HepG2 (cell line): ENCODE measurements at regions not wholly inside any gene's neighbourhood (a gene's known extent, or its start where the extent isn't known, plus 50 kb on each side); places are given as distances from the start of the nearest gene placed in this dataset.

Experiments used
- ATAC-seq: fragments of 200-7000 bp; cut with Tn5 transposase; 3 replicates; pipeline ENCODE4 v1.9.1; 2020; ENCODE audit warnings: mild to moderate bottlenecking, moderate library complexity
- BruUV-seq: library from RNA; stranded (reverse); fragments of 400-500 nt; replicated peaks from 2 replicates; lab custom pipeline; 2021; lab: Mats Ljungman, UMichigan
- CTCF ChIA-PET: fragments of 300-600 bp; formaldehyde crosslinking; extraction: SDS; loops from one replicate; lab custom pipeline; 2021; ENCODE audit warnings: low total read pairs, inconsistent platforms, low intra/inter-chr PET ratio; lab: Yijun Ruan, JAX
- POLR2A ChIA-PET: fragments of 350-600 bp; sonication (Branson Sonifier 250); formaldehyde crosslinking; loops from one replicate; lab custom pipeline; 2020; ENCODE audit warnings: antibody characterized with exemption, inconsistent platforms; lab: Yijun Ruan, JAX
- DNase-seq: peaks from one replicate; pipeline ENCODE4 v3.0.0-alpha.2; 2015; ENCODE audit warnings: low spot score
- FAIRE-seq: peaks from 3 replicates; lab custom pipeline; 2011; peaks lifted over from hg19 to GRCh38; lab: Jason Lieb, UNC
- H2AFZ ChIP-seq: one replicate; pipeline ENCODE4 v1.6.1; 2011; ENCODE audit warnings: low read length, inconsistent platforms
- H3K27ac ChIP-seq: fragments of 300-600 bp; 3 replicates; pipeline ENCODE4 v1.8.0; 2011; ENCODE audit warnings: mixed run types, mild to moderate bottlenecking, mixed read lengths, low read length, inconsistent platforms; ENCODE audit not compliant: insufficient read depth; ENCODE audit errors: extremely low read length
- H3K27me3 ChIP-seq, 2 experiments: fragments of 200-600 bp in 1 of 2; 2 replicates in 1 of 2; 3 replicates in 1 of 2; pipeline versions ENCODE4 v1.6.0 to v1.8.0; 2011; ENCODE audit warnings: low read length in 2 of 2, mild to moderate bottlenecking in 2 of 2, moderate library complexity in 2 of 2, inconsistent platforms in 1 of 2; ENCODE audit not compliant: insufficient read depth in 2 of 2, control insufficient read depth in 1 of 2
- H3K36me3 ChIP-seq, 2 experiments: fragments of 200-600 bp in 1 of 2; replicated peaks in 1 of 2; 2 replicates in 1 of 2; 3 replicates in 1 of 2; pipeline versions ENCODE4 v1.5.1 to v1.8.0; 2011; ENCODE audit warnings: low read length in 2 of 2, inconsistent platforms in 1 of 2; ENCODE audit not compliant: insufficient read depth in 2 of 2, control insufficient read depth in 1 of 2
- H3K4me1 ChIP-seq: 2 replicates; pipeline ENCODE4 v1.5.1; 2012; ENCODE audit warnings: low read length, inconsistent platforms; ENCODE audit not compliant: insufficient read depth
- H3K4me2 ChIP-seq: 2 replicates; pipeline ENCODE4 v1.6.0; 2011; ENCODE audit warnings: low read depth, low read length, inconsistent platforms
- H3K4me3 ChIP-seq, 3 experiments: fragments of 200-600 bp in 1 of 3; sonication (generic), shearing (Covaris generic) in 1 of 3; replicated peaks in 1 of 3; 2 replicates each; pipeline ENCODE4 v1.5.1; 2011 to 2016; ENCODE audit warnings: low read length in 3 of 3, inconsistent platforms in 2 of 3, low read depth in 2 of 3, mild to moderate bottlenecking in 2 of 3, control low read depth in 1 of 3, mixed read lengths in 1 of 3; ENCODE audit not compliant: insufficient read depth in 1 of 3
- H3K79me2 ChIP-seq: one replicate; pipeline ENCODE4 v1.6.1; 2011; ENCODE audit warnings: low read length, inconsistent platforms; ENCODE audit not compliant: insufficient read depth
- H3K9ac ChIP-seq: 2 replicates; pipeline ENCODE4 v1.6.0; 2011; ENCODE audit warnings: mild to moderate bottlenecking, low read depth, low read length, inconsistent platforms; ENCODE audit not compliant: insufficient read depth
- H3K9me3 ChIP-seq: 2 replicates; pipeline ENCODE4 v1.5.1; 2012; ENCODE audit warnings: mild to moderate bottlenecking, low read length
- H4K20me1 ChIP-seq: 2 replicates; pipeline ENCODE4 v1.6.0; 2011; ENCODE audit warnings: inconsistent platforms, mild to moderate bottlenecking, low read length, moderate library complexity; ENCODE audit not compliant: insufficient read depth
- AGO1 ChIP-seq: fragments of 200-400 bp; formaldehyde crosslinking; IDR thresholded peaks from 2 replicates; pipeline ENCODE4 v1.6.1; 2017; ENCODE audit warnings: mild to moderate bottlenecking, low read depth, low read length, moderate library complexity; ENCODE audit not compliant: poor library complexity, severe bottlenecking
- CBX2 ChIP-seq, 2 experiments: fragments of 200-600 bp in 1 of 2; sonication (generic); formaldehyde crosslinking in 1 of 2; IDR thresholded peaks; 2 replicates each; pipeline versions ENCODE4 v1.7.0 to v1.8.1; 2018 to 2022; ENCODE audit warnings: low read depth in 2 of 2, low read length in 1 of 2, mild to moderate bottlenecking in 1 of 2, missing genetic modification reagents in 1 of 2
- DNMT1 ChIP-seq: sonication (generic); formaldehyde crosslinking; IDR thresholded peaks from 2 replicates; pipeline ENCODE4 v1.5.1; 2020; ENCODE audit warnings: mild to moderate bottlenecking, missing genetic modification reagents
- GTF2F1 ChIP-seq: fragments of 150-350 bp; IDR thresholded peaks from 2 replicates; pipeline ENCODE4 v1.6.1; 2014; ENCODE audit warnings: low read length
- GTF3A ChIP-seq: sonication (generic); formaldehyde crosslinking; conservative IDR thresholded peaks from 2 replicates; pipeline ENCODE4 v1.4.0; 2020; ENCODE audit warnings: mild to moderate bottlenecking, missing genetic modification reagents
- MTF1 ChIP-seq: sonication (generic); formaldehyde crosslinking; IDR thresholded peaks from 2 replicates; pipeline ENCODE4 v1.5.0; 2020; ENCODE audit warnings: missing genetic modification reagents
- PAWR ChIP-seq: sonication (generic); formaldehyde crosslinking; IDR thresholded peaks from 2 replicates; pipeline ENCODE4 v1.4.0; 2020; ENCODE audit warnings: missing genetic modification reagents, mild to moderate bottlenecking, borderline replicate concordance
- PAX8 ChIP-seq: sonication (generic); formaldehyde crosslinking; IDR thresholded peaks from 2 replicates; pipeline ENCODE4 v1.8.0; 2022; ENCODE audit warnings: mild to moderate bottlenecking, missing genetic modification reagents, borderline replicate concordance
- PBX2 ChIP-seq: IDR thresholded peaks from 2 replicates; pipeline ENCODE4 v1.6.1; 2016; ENCODE audit warnings: control low read depth
- PBX3 ChIP-seq: sonication (generic); formaldehyde crosslinking; IDR thresholded peaks from 2 replicates; pipeline ENCODE4 v1.8.1; 2023; ENCODE audit warnings: missing genetic modification reagents, inconsistent platforms, borderline replicate concordance
- XBP1 ChIP-seq: sonication (generic); formaldehyde crosslinking; IDR thresholded peaks from 2 replicates; pipeline ENCODE4 v1.5.0; 2020; ENCODE audit warnings: missing genetic modification reagents
- ZNF333 ChIP-seq: sonication (generic); formaldehyde crosslinking; IDR thresholded peaks from 2 replicates; pipeline ENCODE4 v1.4.0; 2020; ENCODE audit warnings: mild to moderate bottlenecking, missing genetic modification reagents, borderline replicate concordance
- ZNF629 ChIP-seq: sonication (generic); formaldehyde crosslinking; conservative IDR thresholded peaks from 2 replicates; pipeline ENCODE4 v1.5.0; 2020; ENCODE audit warnings: missing genetic modification reagents
- WGBS: methylation state at CpG from one replicate; pipeline ENCODE4 v1.1.6; 2017; ENCODE audit warnings: low lambda C conversion rate; 5-methylcytosine and 5-hydroxymethylcytosine counted together
- in situ Hi-C: cut with HindIII; loops from 2 replicates; pipeline ENCODE4 v1.10.0; 2017; ENCODE audit warnings: low pct_unique_long_range_greater_than_20kb; ENCODE audit not compliant: extremely low pct_ligation_motif_present
- intact Hi-C: fragments of 100-400 bp; cut with micrococcal nuclease; formaldehyde crosslinking; loops from one replicate; pipeline ENCODE4 v1.10.0; 2022; ENCODE audit not compliant: unreplicated experiment

- Histone ChIP-seq H3K36me3 (no peaks in the 10 kb centered on the region), H3K9ac (no peak overlapping the region), H3K27ac (no peak overlapping the region), H3K9me3 (no peaks in the 10 kb centered on the region), H3K4me1 (peaks cover 10% of the 10 kb centered on the region; the same call in 1 of the 2 replicates), H2AFZ (no peak overlapping the region), H3K27me3 (no peaks in the 10 kb centered on the region), H3K4me2 (no peak overlapping the region), H3K4me3 (no peak overlapping the region), H4K20me1 (no peaks in the 10 kb centered on the region), H3K79me2 (no peaks in the 10 kb centered on the region)
- in situ Hi-C loops, result no loop called here
- ChIA-PET POLR2A (no interaction called here), CTCF (no interaction called here)
- no TSS peak for BruUV-seq
- ATAC-seq, result no peak
- no peak for DNase-seq
- 5% methylated on average over 3 of the region's 3 CpGs for WGBS
- FAIRE-seq, result no peak
- intact Hi-C loops, result no loop called here
- TF ChIP-seq PAX8 (no peak), DNMT1 (no peak), GTF3A (no peak), CBX2 (IDR thresholded peaks at IDR 0.05; ENCODE audit: low read depth, low read length) (no peak), CBX2 (CRISPR knock-in tag; IDR thresholded peaks at IDR 0.05; ENCODE audit: low read depth) (no peak), ZNF629 (CRISPR knock-in tag) (no peak), PAWR (no peak), PBX2 (CRISPR knock-in tag) (no peak), MTF1 (CRISPR knock-in tag) (no peak), PBX3 (CRISPR knock-in tag) (no peak), ZNF333 (CRISPR knock-in tag) (no peak), GTF2F1 (no peak), AGO1 (no peak), XBP1 (CRISPR knock-in tag) (no peak)
Measured at GRCh38 chr3:40765884-40766283, 241.1 kb downstream of the ZNF621 start.
